PC-3 (cell line): ENCODE measurements at regions not wholly inside any gene's neighbourhood (a gene's known extent, or its start where the extent isn't known, plus 50 kb on each side); places are given as distances from the start of the nearest gene placed in this dataset.
A peak's percentile ranks its signal among the peaks of the same experiment; 100 is the strongest.

Experiments used
- ATAC-seq: fragments of 200-7000 bp; cut with Tn5 transposase; 2 replicates; pipeline ENCODE4 v1.9.1; 2020; ENCODE audit warnings: mild to moderate bottlenecking, moderate library complexity
- BruUV-seq: library from RNA; stranded (reverse); fragments of 400-500 nt; replicated peaks from 2 replicates; lab custom pipeline; 2021; lab: Mats Ljungman, UMichigan
- CTCF ChIA-PET: fragments of 300-600 bp; sonication (Branson Sonifier 250); formaldehyde crosslinking; loops from one replicate; lab custom pipeline; 2022; ENCODE audit warnings: antibody characterized with exemption; lab: Charles Lee
- POLR2A ChIA-PET: fragments of 300-600 bp; sonication (Branson Sonifier 250); formaldehyde crosslinking; loops from one replicate; lab custom pipeline; 2022; ENCODE audit warnings: antibody characterized with exemption; ENCODE audit not compliant: unreplicated experiment; lab: Charles Lee
- DNase-seq: peaks from one replicate; pipeline ENCODE4 v3.0.0-alpha.2; 2015
- H2AFZ ChIP-seq: fragments of 300-600 bp; sonication (generic); 2 replicates; pipeline ENCODE4 v1.6.0; 2016; ENCODE audit warnings: antibody characterized with exemption, low read length
- H3F3A ChIP-seq: fragments of 300-600 bp; sonication (generic); one replicate; pipeline ENCODE4 v1.6.0; 2017; ENCODE audit warnings: antibody characterized with exemption, low read length, control low read depth, mild to moderate bottlenecking; ENCODE audit not compliant: unreplicated experiment
- H3K27ac ChIP-seq: fragments of 300-600 bp; sonication (generic); 2 replicates; pipeline ENCODE4 v1.5.1; 2016; ENCODE audit warnings: mild to moderate bottlenecking, low read length
- H3K27me3 ChIP-seq: fragments of 300-600 bp; sonication (generic); 2 replicates; pipeline ENCODE4 v1.6.1; 2016; ENCODE audit warnings: low read length, mixed read lengths
- H3K36me3 ChIP-seq: fragments of 300-600 bp; sonication (generic); 2 replicates; pipeline ENCODE4 v1.6.1; 2016; ENCODE audit warnings: low read depth, mixed run types, low read length, mixed read lengths
- H3K4me1 ChIP-seq: fragments of 300-600 bp; sonication (generic); 2 replicates; pipeline ENCODE4 v1.5.1; 2016; ENCODE audit warnings: low read length; ENCODE audit not compliant: insufficient read depth
- H3K4me2 ChIP-seq: fragments of 300-600 bp; sonication (generic); 2 replicates; pipeline ENCODE4 v1.6.0; 2016; ENCODE audit warnings: low read length
- H3K4me3 ChIP-seq: fragments of 300-600 bp; sonication (generic); 2 replicates; pipeline ENCODE4 v1.5.1; 2016; ENCODE audit warnings: mild to moderate bottlenecking, low read length, mixed read lengths
- H3K79me2 ChIP-seq: fragments of 300-600 bp; sonication (generic); 2 replicates; pipeline ENCODE4 v1.6.1; 2017; ENCODE audit warnings: low read length, mixed read lengths
- H3K9ac ChIP-seq: fragments of 300-600 bp; sonication (generic); 2 replicates; pipeline ENCODE4 v1.6.0; 2016; ENCODE audit warnings: mild to moderate bottlenecking, low read length
- H3K9me2 ChIP-seq: fragments of 300-600 bp; sonication (generic); replicated peaks from 2 replicates; pipeline ENCODE4 v1.6.1; 2016; ENCODE audit warnings: mixed run types, low read length, mixed read lengths
- H3K9me3 ChIP-seq: fragments of 300-600 bp; sonication (generic); 2 replicates; pipeline ENCODE4 v1.6.1; 2016; ENCODE audit warnings: low read length, mixed read lengths
- H4K20me1 ChIP-seq: fragments of 300-600 bp; sonication (generic); 2 replicates; pipeline ENCODE4 v1.6.1; 2016; ENCODE audit warnings: low read length, mixed read lengths
- EZH2 ChIP-seq: fragments of 300-600 bp; sonication (generic); IDR thresholded peaks from one replicate; pipeline ENCODE4 v1.6.1; 2017; ENCODE audit warnings: antibody characterized with exemption, mild to moderate bottlenecking, low read length; ENCODE audit not compliant: unreplicated experiment
- EZH2phosphoT487 ChIP-seq: fragments of 300-600 bp; sonication (generic); IDR thresholded peaks from 2 replicates; pipeline ENCODE4 v1.6.1; 2018; ENCODE audit warnings: mild to moderate bottlenecking, antibody characterized with exemption, low read length, borderline replicate concordance
- intact Hi-C: fragments of 100-400 bp; cut with micrococcal nuclease; formaldehyde crosslinking; loops from 2 replicates; pipeline ENCODE4 v1.9.0; 2023
- TF ChIP-seq, protein P1 (sequence below): fragments of 300-600 bp; sonication (generic); conservative IDR thresholded peaks from 2 replicates; pipeline ENCODE4 v1.5.1; 2017; ENCODE audit warnings: antibody characterized with exemption, low read depth, mild to moderate bottlenecking, low read length

DNA sequence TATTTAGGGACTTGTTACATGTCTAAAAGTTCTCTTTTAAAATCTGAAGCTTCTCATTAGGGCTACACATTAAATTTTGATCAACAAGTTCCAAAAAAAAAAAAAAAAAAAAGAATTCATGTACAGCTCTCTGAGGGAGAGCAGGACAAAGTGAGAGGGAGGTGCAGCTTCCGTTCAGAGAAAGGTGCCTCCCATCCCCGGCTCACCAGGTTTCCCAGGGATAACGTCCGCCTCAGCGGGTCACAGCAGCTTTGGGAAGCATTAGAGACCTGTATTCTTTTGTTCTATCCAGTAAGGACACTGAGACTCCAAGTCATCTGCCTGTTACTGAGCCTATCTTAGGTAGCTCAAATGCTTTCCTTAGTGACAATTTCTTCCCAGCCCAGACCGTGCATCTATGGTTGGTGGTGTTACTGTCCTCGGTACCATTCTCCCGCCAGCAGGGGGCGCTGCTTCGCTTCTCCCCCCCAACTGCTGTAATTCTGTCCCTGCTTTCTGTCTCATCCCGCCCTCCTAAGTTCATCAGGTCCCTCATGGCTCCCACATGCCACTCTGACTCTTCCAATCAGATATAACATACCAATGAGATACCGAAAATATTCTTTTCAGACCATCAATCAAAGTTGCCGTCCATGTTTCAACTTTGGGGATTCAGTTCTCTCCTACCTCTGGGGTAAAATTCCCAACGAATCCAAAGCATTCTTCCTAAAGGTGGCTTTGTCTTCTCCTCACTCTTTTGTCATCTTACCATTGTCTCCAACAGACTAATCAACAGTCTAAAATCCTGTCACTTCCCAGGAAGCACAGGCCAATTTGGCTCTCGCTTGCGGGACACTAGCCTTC lies 466.5 kb downstream of the METTL4 start:
- Histone ChIP-seq H3F3A (no peaks in the 10 kb centered on the region), H3K4me1 (0 out of 2 replicates have a peak, but pooled peaks cover 7% of the 10 kb centered on the region), H3K79me2 (no peaks in the 10 kb centered on the region), H3K36me3 (no peaks in the 10 kb centered on the region), H3K27me3 (no peaks in the 10 kb centered on the region), H3K9ac (no peak overlapping the region), H3K27ac (no peak overlapping the region), H3K4me3 (no peak overlapping the region), H3K4me2 (no peak overlapping the region), H2AFZ (no peak overlapping the region), H4K20me1 (no peaks in the 10 kb centered on the region), H3K9me2 (no peaks in the 10 kb centered on the region), H3K9me3 (no peaks in the 10 kb centered on the region)
- peak; percentile 64 for DNase-seq
- no peak for TF ChIP-seq EZH2
- TF ChIP-seq, protein P1, sequence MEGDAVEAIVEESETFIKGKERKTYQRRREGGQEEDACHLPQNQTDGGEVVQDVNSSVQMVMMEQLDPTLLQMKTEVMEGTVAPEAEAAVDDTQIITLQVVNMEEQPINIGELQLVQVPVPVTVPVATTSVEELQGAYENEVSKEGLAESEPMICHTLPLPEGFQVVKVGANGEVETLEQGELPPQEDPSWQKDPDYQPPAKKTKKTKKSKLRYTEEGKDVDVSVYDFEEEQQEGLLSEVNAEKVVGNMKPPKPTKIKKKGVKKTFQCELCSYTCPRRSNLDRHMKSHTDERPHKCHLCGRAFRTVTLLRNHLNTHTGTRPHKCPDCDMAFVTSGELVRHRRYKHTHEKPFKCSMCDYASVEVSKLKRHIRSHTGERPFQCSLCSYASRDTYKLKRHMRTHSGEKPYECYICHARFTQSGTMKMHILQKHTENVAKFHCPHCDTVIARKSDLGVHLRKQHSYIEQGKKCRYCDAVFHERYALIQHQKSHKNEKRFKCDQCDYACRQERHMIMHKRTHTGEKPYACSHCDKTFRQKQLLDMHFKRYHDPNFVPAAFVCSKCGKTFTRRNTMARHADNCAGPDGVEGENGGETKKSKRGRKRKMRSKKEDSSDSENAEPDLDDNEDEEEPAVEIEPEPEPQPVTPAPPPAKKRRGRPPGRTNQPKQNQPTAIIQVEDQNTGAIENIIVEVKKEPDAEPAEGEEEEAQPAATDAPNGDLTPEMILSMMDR = peak; percentile 95
- ChIA-PET POLR2A (interaction anchor here (0.5 to 0.6 kb wide), 2 partner anchors 8 to 117 kb away, joined by 3 to 4 read pairs; no protein-coding TSS in a partner anchor), CTCF (interaction anchor here (0.6 to 1.4 kb wide), 10 partner anchors 30 to 1206 kb away, joined by 3 to 11 read pairs (median 4); no protein-coding TSS in a partner anchor)
- BruUV-seq = no TSS peak
- intact Hi-C loops = loop anchor here (1.0 to 5.0 kb wide), 4 partner anchors 32 to 438 kb away; no protein-coding TSS in a partner anchor
- peak; percentile 94 for ATAC-seq

DNA sequence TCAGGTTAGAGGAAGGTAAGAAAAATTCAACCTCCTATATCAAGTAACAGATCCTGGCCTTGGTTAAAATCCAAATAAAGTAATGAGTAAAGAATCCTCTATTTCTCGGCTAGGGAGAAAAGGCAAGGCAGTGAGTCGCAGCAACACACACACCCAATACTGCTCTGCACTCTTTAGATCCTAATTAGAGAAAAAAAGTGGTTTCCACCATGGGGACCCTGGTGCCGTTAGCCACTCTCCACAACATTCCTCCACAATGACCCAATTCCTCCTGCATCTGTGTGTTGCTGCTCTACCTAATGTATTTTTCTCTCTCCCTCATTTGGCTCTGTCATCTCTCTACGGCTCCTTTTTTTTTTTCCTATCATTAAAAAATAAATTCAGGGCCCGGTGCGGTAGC lies 462.7 kb downstream of the METTL4 start:
- peaks cover 37% of the 10 kb centered on the region for H3K4me1 ChIP-seq
- H3K27ac ChIP-seq = no peak overlapping the region
- POLR2A ChIA-PET = interaction anchor here (0.7 kb wide), 1 partner anchor 45 kb away, joined by 3 read pairs; no protein-coding TSS in a partner anchor
- no peaks in the 10 kb centered on the region for H3K9me3 ChIP-seq
- TF ChIP-seq EZH2 = no peak
- TF ChIP-seq, protein P1 = no peak
- no peak for TF ChIP-seq EZH2phosphoT487
- ATAC-seq = peak; percentile 22
- no peak overlapping the region for H2AFZ ChIP-seq
- H3K9ac ChIP-seq = no peak overlapping the region
- intact Hi-C loops = loop anchor here (5.0 kb wide), 1 partner anchor 194 kb away; no protein-coding TSS in a partner anchor
- no peaks in the 10 kb centered on the region for H3F3A ChIP-seq
- H3K27me3 ChIP-seq = no peaks in the 10 kb centered on the region
- CTCF ChIA-PET = no interaction called here
- DNase-seq = peak; percentile 58
- no peaks in the 10 kb centered on the region for H3K9me2 ChIP-seq
- no peak overlapping the region for H3K4me3 ChIP-seq
- no peak overlapping the region for H3K4me2 ChIP-seq
- H3K79me2 ChIP-seq = no peaks in the 10 kb centered on the region
- H3K36me3 ChIP-seq = no peaks in the 10 kb centered on the region
- H4K20me1 ChIP-seq = no peaks in the 10 kb centered on the region
- BruUV-seq = no TSS peak
